ENCODE measurements at regions not wholly inside any gene's neighbourhood (a gene's known extent, or its start where the extent isn't known, plus 50 kb on each side); places are given as distances from the start of the nearest gene placed in this dataset.

- Histone ChIP-seq H3K9me3 (ENCODE audit: insufficient read depth in 2 of 2, low read depth in 1 of 2, low read length in 1 of 2) (no peaks in the 10 kb centered on the region), H2AK5ac (ENCODE audit: low read depth, low read length) (no peak overlapping the region), H3K56ac (replicated peaks; ENCODE audit: insufficient read length, low read depth, low read length) (no peak overlapping the region), H2BK12ac (ENCODE audit: low read depth, low read length) (no peak overlapping the region), H3K14ac (ENCODE audit: insufficient read length) (no peak overlapping the region), H4K8ac (ENCODE audit: extremely low read depth, insufficient read depth, low read length) (no peak overlapping the region), H3K4me2 (ENCODE audit: insufficient read depth in 1 of 2, low read depth in 2 of 2, low read length in 2 of 2) (no peak overlapping the region), H3K23me2 (ENCODE audit: low read depth, low read length) (no peaks in the 10 kb centered on the region), H3K79me1 (ENCODE audit: low read depth, low read length) (no peaks in the 10 kb centered on the region), H2BK120ac (replicated peaks; ENCODE audit: low read depth, low read length) (no peak overlapping the region), H2AFZ (ENCODE audit: low read length) (no peak overlapping the region), H3K4me1 (replicated peaks in 1 of 4; ENCODE audit: control insufficient read depth in 3 of 4, insufficient read depth in 4 of 4, low read length in 3 of 4) (no peaks in the 10 kb centered on the region), H4K5ac (ENCODE audit: insufficient read length, low read depth, low read length) (no peak overlapping the region), H3K4ac (replicated peaks; ENCODE audit: insufficient read length, low read depth, low read length) (no peak overlapping the region), H3K18ac (ENCODE audit: extremely low read depth, low read length) (no peak overlapping the region), H2BK20ac (ENCODE audit: low read length) (no peak overlapping the region), H2BK15ac (ENCODE audit: low read length) (no peak overlapping the region), H3K27ac (ENCODE audit: low read depth, low read length) (no peak overlapping the region), H2BK5ac (ENCODE audit: low read depth, low read length) (no peak overlapping the region), H4K91ac (replicated peaks; ENCODE audit: insufficient read length, low read length) (no peak overlapping the region), H3K36me3 (ENCODE audit: control insufficient read depth in 2 of 4, insufficient read depth in 4 of 4, low read length in 3 of 4) (no peaks in the 10 kb centered on the region), H4K20me1 (replicated peaks in 1 of 2; ENCODE audit: control insufficient read depth in 1 of 2, insufficient read depth in 2 of 2, low read length in 2 of 2) (no peaks in the 10 kb centered on the region), H3K27me3 (replicated peaks in 1 of 4; ENCODE audit: control insufficient read depth in 3 of 4, extremely low read depth in 1 of 4, insufficient read depth in 3 of 4, low read length in 3 of 4) (no peaks in the 10 kb centered on the region), H3K4me3 (ENCODE audit: extremely low read depth in 1 of 4, insufficient read depth in 2 of 4, low read depth in 3 of 4, low read length in 4 of 4) (no peak overlapping the region), H3K23ac (ENCODE audit: insufficient read length) (no peak overlapping the region), H3K79me2 (ENCODE audit: control insufficient read depth in 1 of 2, insufficient read depth in 2 of 2, low read length in 2 of 2) (no peaks in the 10 kb centered on the region), H3K9ac (replicated peaks in 1 of 4; ENCODE audit: extremely low read depth in 1 of 4, low read depth in 3 of 4, low read length in 3 of 4) (no peak overlapping the region)
- ChIA-PET CTCF (ENCODE audit: partially characterized antibody) (no interaction called here), POLR2A (ENCODE audit: partially characterized antibody) (no interaction called here)
- 69% methylated on average over 2 of the region's 2 CpGs; no CpG with 5 or more reads in 1 of the 2 experiments for WGBS, 2 experiments (ENCODE audit: extremely low coverage in 1 of 2, insufficient coverage in 1 of 2, insufficient read length in 1 of 2, insufficient replicate concordance in 2 of 2, low coverage in 1 of 2, low lambda C conversion rate in 2 of 2, missing lambda C conversion rate in 1 of 2)
- DNase-seq (ENCODE audit: low read depth in 1 of 2, low spot score in 2 of 2) (no peak), FAIRE-seq (no peak)
- TF ChIP-seq CHD7 (IDR thresholded peaks at IDR 0.05; ENCODE audit: insufficient replicate concordance, low read length): no peak
Measured at GRCh38 chrX:10986616-10987015, 124.5 kb upstream of the HCCS start.
